Trophoblast cell (in vitro differentiated cells and primary cell): ENCODE measurements at regions not wholly inside any gene's neighbourhood (a gene's known extent, or its start where the extent isn't known, plus 50 kb on each side); places are given as distances from the start of the nearest gene placed in this dataset.

Source experiments
- DNase-seq, 2 donors: peaks; one replicate each; pipeline ENCODE4 v3.0.0-alpha.2; 2016
- H2AFZ ChIP-seq: 2 replicates; pipeline ENCODE4 v1.6.1; 2013; ENCODE audit warnings: low read length, moderate library complexity, mild to moderate bottlenecking; ENCODE audit not compliant: insufficient read depth, poor library complexity
- H2AK5ac ChIP-seq: 2 replicates; pipeline ENCODE4 v1.6.1; 2013; ENCODE audit warnings: mild to moderate bottlenecking, low read length
- H2BK120ac ChIP-seq: 2 replicates; pipeline ENCODE4 v1.6.1; 2013; ENCODE audit warnings: low read length, mild to moderate bottlenecking, moderate library complexity; ENCODE audit not compliant: insufficient read depth, poor library complexity
- H2BK12ac ChIP-seq: 2 replicates; pipeline ENCODE4 v1.6.1; 2013; ENCODE audit warnings: mild to moderate bottlenecking, low read length, moderate library complexity
- H2BK5ac ChIP-seq: 2 replicates; pipeline ENCODE4 v1.6.1; 2013; ENCODE audit warnings: low read length, low read depth, moderate library complexity, mild to moderate bottlenecking; ENCODE audit not compliant: poor library complexity
- H3K14ac ChIP-seq: 2 replicates; pipeline ENCODE4 v1.6.1; 2013; ENCODE audit warnings: mild to moderate bottlenecking, low read length
- H3K18ac ChIP-seq: 2 replicates; pipeline ENCODE4 v1.6.1; 2013; ENCODE audit warnings: mild to moderate bottlenecking, low read length
- H3K23ac ChIP-seq: 2 replicates; pipeline ENCODE4 v1.6.1; 2013; ENCODE audit warnings: low read length
- H3K27ac ChIP-seq: 2 replicates; pipeline ENCODE4 v1.5.1; 2013; ENCODE audit warnings: low read depth, mild to moderate bottlenecking, inconsistent platforms, low read length, moderate library complexity
- H3K27me3 ChIP-seq: 2 replicates; pipeline ENCODE4 v1.6.1; 2013; ENCODE audit warnings: inconsistent platforms, mild to moderate bottlenecking, low read length, moderate library complexity; ENCODE audit not compliant: insufficient read depth
- H3K36me3 ChIP-seq, 2 experiments: 1 replicate in 1 of 2; 2 replicates in 1 of 2; pipeline ENCODE4 v1.6.1; 2013; ENCODE audit warnings: low read length in 2 of 2, mild to moderate bottlenecking in 2 of 2, moderate library complexity in 1 of 2; ENCODE audit not compliant: insufficient read depth in 2 of 2, control insufficient read depth in 1 of 2
- H3K4ac ChIP-seq: 2 replicates; pipeline ENCODE4 v1.6.1; 2013; ENCODE audit warnings: low read depth, mild to moderate bottlenecking, low read length, moderate library complexity
- H3K4me1 ChIP-seq, 2 experiments: 1 replicate in 1 of 2; 2 replicates in 1 of 2; pipeline ENCODE4 v1.6.1; 2013; ENCODE audit warnings: low read length in 2 of 2, mild to moderate bottlenecking in 2 of 2, moderate library complexity in 1 of 2; ENCODE audit not compliant: insufficient read depth in 2 of 2, control insufficient read depth in 1 of 2
- H3K4me2 ChIP-seq: 2 replicates; pipeline ENCODE4 v1.6.1; 2013; ENCODE audit warnings: inconsistent platforms, mild to moderate bottlenecking, low read length, moderate library complexity
- H3K4me3 ChIP-seq: 2 replicates; pipeline ENCODE4 v1.5.1; 2013; ENCODE audit warnings: mild to moderate bottlenecking, low read depth, low read length, inconsistent platforms
- H3K79me1 ChIP-seq: one replicate; pipeline ENCODE4 v1.6.1; 2013; ENCODE audit warnings: low read length
- H3K79me2 ChIP-seq: 2 replicates; pipeline ENCODE4 v1.6.1; 2013; ENCODE audit warnings: low read length, mild to moderate bottlenecking; ENCODE audit not compliant: control insufficient read depth, insufficient read depth, poor library complexity
- H3K9ac ChIP-seq: 2 replicates; pipeline ENCODE4 v1.6.1; 2013; ENCODE audit warnings: mild to moderate bottlenecking, low read length
- H3K9me3 ChIP-seq: 2 replicates; pipeline ENCODE4 v1.6.1; 2013; ENCODE audit warnings: low read depth, mild to moderate bottlenecking, control low read depth, inconsistent platforms, low read length; ENCODE audit not compliant: insufficient read depth
- H4K12ac ChIP-seq: 2 replicates; pipeline ENCODE4 v1.6.1; 2013; ENCODE audit warnings: low read depth, mild to moderate bottlenecking, low read length, moderate library complexity
- H4K8ac ChIP-seq: 2 replicates; pipeline ENCODE4 v1.6.1; 2013; ENCODE audit warnings: low read depth, mild to moderate bottlenecking, low read length, moderate library complexity
- H4K91ac ChIP-seq: one replicate; pipeline ENCODE4 v1.6.1; 2013; ENCODE audit warnings: low read depth, mild to moderate bottlenecking, low read length, moderate library complexity
- WGBS: extraction: QIAGEN DNeasy Blood & Tissue Kit; methylation state at CpG from one replicate; pipeline ENCODE4 v1.1.7; 2013; ENCODE audit warnings: missing lambda C conversion rate; ENCODE audit not compliant: insufficient read length, insufficient coverage; ENCODE audit errors: extremely low coverage; 5-methylcytosine and 5-hydroxymethylcytosine counted together

DNA sequence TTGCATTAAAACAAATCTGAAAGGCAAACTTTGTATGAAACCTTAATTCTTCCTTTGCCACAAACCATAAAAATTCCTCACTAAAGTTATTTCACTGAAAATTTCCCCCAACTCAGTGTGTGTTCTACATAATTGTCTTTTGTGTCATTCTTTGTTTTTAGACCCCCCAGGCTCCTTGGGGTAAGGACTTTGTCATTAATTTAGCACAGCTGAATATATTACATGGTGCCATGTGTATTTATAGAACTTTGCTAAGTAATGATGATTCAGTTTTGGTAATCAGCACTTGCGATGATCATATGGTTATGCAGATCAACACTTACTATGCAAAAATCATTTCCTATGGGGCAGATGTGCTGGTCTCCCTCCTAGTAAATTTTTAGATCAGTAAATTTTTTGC lies 712.1 kb upstream of the MEF2C start:
- no peak overlapping the region for H4K8ac ChIP-seq
- no CpG with 5 or more reads among the region's 1 CpG for WGBS
- H3K9ac ChIP-seq: no peak overlapping the region
- no peaks in the 10 kb centered on the region for H3K36me3 ChIP-seq
- no peaks in the 10 kb centered on the region for H3K79me1 ChIP-seq
- DNase-seq: no peak
- no peak overlapping the region for H3K18ac ChIP-seq
- no peak overlapping the region for H4K12ac ChIP-seq
- no peak overlapping the region for H2AFZ ChIP-seq
- H3K27ac ChIP-seq: no peak overlapping the region
- H2BK5ac ChIP-seq: no peak overlapping the region
- H2BK12ac ChIP-seq: no peak overlapping the region
- no peaks in the 10 kb centered on the region for H3K4me1 ChIP-seq
- no peak overlapping the region for H3K14ac ChIP-seq
- H4K91ac ChIP-seq: no peak overlapping the region
- no peaks in the 10 kb centered on the region for H3K27me3 ChIP-seq
- H3K4me2 ChIP-seq: no peak overlapping the region
- H3K79me2 ChIP-seq: no peaks in the 10 kb centered on the region
- no peaks in the 10 kb centered on the region for H3K9me3 ChIP-seq
- H3K4me3 ChIP-seq: no peak overlapping the region
- no peak overlapping the region for H3K4ac ChIP-seq
- H2AK5ac ChIP-seq: no peak overlapping the region
- no peak overlapping the region for H2BK120ac ChIP-seq
- H3K23ac ChIP-seq: no peak overlapping the region

GRCh38 chr5:89584339-89584956 lies 701.5 kb upstream of the MEF2C start:
- no peak overlapping the region for H3K4ac ChIP-seq
- H4K12ac ChIP-seq: no peak overlapping the region
- no peak overlapping the region for H4K91ac ChIP-seq
- no peaks in the 10 kb centered on the region for H3K27me3 ChIP-seq
- no peak overlapping the region for H3K9ac ChIP-seq
- no peak overlapping the region for H3K4me2 ChIP-seq
- no CpG with 5 or more reads among the region's 5 CpGs for WGBS
- no peak overlapping the region for H2BK120ac ChIP-seq
- H3K79me1 ChIP-seq: no peaks in the 10 kb centered on the region
- no peak overlapping the region for H2BK5ac ChIP-seq
- peaks cover 3% of the 10 kb centered on the region for H3K9me3 ChIP-seq
- H4K8ac ChIP-seq: no peak overlapping the region
- H3K36me3 ChIP-seq: no peaks in the 10 kb centered on the region
- no peak overlapping the region for H3K14ac ChIP-seq
- no peak overlapping the region for H3K23ac ChIP-seq
- H2AFZ ChIP-seq: no peak overlapping the region
- no peak overlapping the region for H3K27ac ChIP-seq
- no peak overlapping the region for H2BK12ac ChIP-seq
- no peaks in the 10 kb centered on the region for H3K79me2 ChIP-seq
- H2AK5ac ChIP-seq: no peak overlapping the region
- DNase-seq: no peak
- no peak overlapping the region for H3K4me3 ChIP-seq
- H3K4me1 ChIP-seq: no peaks in the 10 kb centered on the region
- H3K18ac ChIP-seq: no peak overlapping the region

GRCh38 chr5:89583534-89583933 lies 700.5 kb upstream of the MEF2C start:
- no peak overlapping the region for H4K91ac ChIP-seq
- H3K36me3 ChIP-seq: no peaks in the 10 kb centered on the region
- no peak for DNase-seq
- H2AK5ac ChIP-seq: no peak overlapping the region
- no peak overlapping the region for H3K9ac ChIP-seq
- H2AFZ ChIP-seq: no peak overlapping the region
- no peak overlapping the region for H2BK5ac ChIP-seq
- no peaks in the 10 kb centered on the region for H3K79me1 ChIP-seq
- no peak overlapping the region for H3K14ac ChIP-seq
- H3K4me2 ChIP-seq: no peak overlapping the region
- H3K18ac ChIP-seq: no peak overlapping the region
- H4K12ac ChIP-seq: no peak overlapping the region
- no peak overlapping the region for H2BK120ac ChIP-seq
- no peak overlapping the region for H3K4ac ChIP-seq
- H3K4me1 ChIP-seq: no peaks in the 10 kb centered on the region
- H3K9me3 ChIP-seq: peaks cover 3% of the 10 kb centered on the region
- H3K79me2 ChIP-seq: no peaks in the 10 kb centered on the region
- H3K27ac ChIP-seq: no peak overlapping the region
- no peak overlapping the region for H3K4me3 ChIP-seq
- no peak overlapping the region for H2BK12ac ChIP-seq
- H3K23ac ChIP-seq: no peak overlapping the region
- H3K27me3 ChIP-seq: no peaks in the 10 kb centered on the region
- H4K8ac ChIP-seq: no peak overlapping the region

- Histone ChIP-seq H3K36me3 (no peaks in the 10 kb centered on the region), H3K18ac (no peak overlapping the region), H2AFZ (no peak overlapping the region), H3K9ac (no peak overlapping the region), H2BK120ac (no peak overlapping the region), H3K14ac (no peak overlapping the region), H2BK12ac (no peak overlapping the region), H2BK5ac (no peak overlapping the region), H3K79me2 (no peaks in the 10 kb centered on the region), H3K27me3 (no peaks in the 10 kb centered on the region), H3K27ac (no peak overlapping the region), H3K4me3 (no peak overlapping the region), H3K9me3 (peaks cover 3% of the 10 kb centered on the region), H3K4me2 (no peak overlapping the region), H4K12ac (no peak overlapping the region), H4K91ac (no peak overlapping the region), H3K4ac (no peak overlapping the region), H2AK5ac (no peak overlapping the region), H3K23ac (no peak overlapping the region), H3K4me1 (no peaks in the 10 kb centered on the region), H3K79me1 (no peaks in the 10 kb centered on the region), H4K8ac (no peak overlapping the region)
- DNase-seq: no peak
- WGBS: no CpG with 5 or more reads among the region's 1 CpG
Measured at GRCh38 chr5:89582768-89583339, 699.9 kb upstream of the MEF2C start.
